ENCODE measurements at regions not wholly inside any gene's neighbourhood (a gene's known extent, or its start where the extent isn't known, plus 50 kb on each side); places are given as distances from the start of the nearest gene placed in this dataset.

- BruUV-seq (replicated peaks), result no TSS peak
- Histone ChIP-seq H3K9me3 (no peaks in the 10 kb centered on the region), H3K4me1 (peaks cover 23% of the 10 kb centered on the region), H3K4me3 (ENCODE audit: low read depth, low read length) (no peak overlapping the region), H3K36me3 (ENCODE audit: control insufficient read depth, insufficient read depth, low read length) (no peaks in the 10 kb centered on the region), H3K27me3 (replicated peaks; ENCODE audit: control insufficient read depth, insufficient read depth, low read length) (no peaks in the 10 kb centered on the region)
- POLR2A ChIA-PET, result no interaction called here
- intact Hi-C loops (cut with micrococcal nuclease; ENCODE audit: unreplicated experiment), result no loop called here
- H3K4me1 Mint-ChIP-seq (ENCODE audit: low read depth, unreplicated experiment), result no peaks in the 10 kb centered on the region
- no peaks in the 10 kb centered on the region for H3K36me3 Mint-ChIP-seq (ENCODE audit: insufficient read depth, unreplicated experiment)
- H3K4me3 Mint-ChIP-seq (ENCODE audit: unreplicated experiment), result no peak overlapping the region
- CTCF ChIA-PET, result no interaction called here
- no peak for TF ChIP-seq CTCF (IDR thresholded peaks at IDR 0.05; ENCODE audit: insufficient read depth in 1 of 2, low read depth in 1 of 2, low read length in 1 of 2, severe bottlenecking in 1 of 2, unreplicated experiment in 1 of 2)
- no peak for DNase-seq
- H3K9me3 Mint-ChIP-seq (ENCODE audit: unreplicated experiment), result no peaks in the 10 kb centered on the region
- H3K27me3 Mint-ChIP-seq (ENCODE audit: insufficient read depth, unreplicated experiment), result peaks cover 4% of the 10 kb centered on the region
- H3K27ac Mint-ChIP-seq (ENCODE audit: unreplicated experiment), result no peak overlapping the region
Measured at GRCh38 chr2:8087480-8087840, 594.4 kb upstream of the ID2 start.

- Histone ChIP-seq H3K9me3 (no peaks in the 10 kb centered on the region), H3K4me1 (peaks cover 23% of the 10 kb centered on the region), H3K4me3 (ENCODE audit: low read depth, low read length) (no peak overlapping the region), H3K27me3 (replicated peaks; ENCODE audit: control insufficient read depth, insufficient read depth, low read length) (no peaks in the 10 kb centered on the region), H3K36me3 (ENCODE audit: control insufficient read depth, insufficient read depth, low read length) (no peaks in the 10 kb centered on the region)
- Mint-ChIP-seq H3K27ac (ENCODE audit: unreplicated experiment) (no peak overlapping the region), H3K27me3 (ENCODE audit: insufficient read depth, unreplicated experiment) (peaks cover 4% of the 10 kb centered on the region), H3K4me3 (ENCODE audit: unreplicated experiment) (no peak overlapping the region), H3K36me3 (ENCODE audit: insufficient read depth, unreplicated experiment) (no peaks in the 10 kb centered on the region), H3K9me3 (ENCODE audit: unreplicated experiment) (no peaks in the 10 kb centered on the region), H3K4me1 (ENCODE audit: low read depth, unreplicated experiment) (no peaks in the 10 kb centered on the region)
- intact Hi-C loops (cut with micrococcal nuclease; ENCODE audit: unreplicated experiment), result no loop called here
- DNase-seq, result no peak
- ChIA-PET CTCF (no interaction called here), POLR2A (no interaction called here)
- BruUV-seq (replicated peaks), result no TSS peak
- TF ChIP-seq CTCF (IDR thresholded peaks at IDR 0.05; ENCODE audit: insufficient read depth in 1 of 2, low read depth in 1 of 2, low read length in 1 of 2, severe bottlenecking in 1 of 2, unreplicated experiment in 1 of 2), result no peak
Measured at GRCh38 chr2:8088810-8089209, 593.0 kb upstream of the ID2 start.

GRCh38 chr2:8089596-8089995 is 592.3 kb upstream of the ID2 start:
- Histone ChIP-seq H3K4me3 (ENCODE audit: low read depth, low read length) (no peak overlapping the region), H3K27me3 (replicated peaks; ENCODE audit: control insufficient read depth, insufficient read depth, low read length) (no peaks in the 10 kb centered on the region), H3K9me3 (no peaks in the 10 kb centered on the region), H3K36me3 (ENCODE audit: control insufficient read depth, insufficient read depth, low read length) (no peaks in the 10 kb centered on the region), H3K4me1 (peaks cover 23% of the 10 kb centered on the region)
- Mint-ChIP-seq H3K4me3 (ENCODE audit: unreplicated experiment) (no peak overlapping the region), H3K9me3 (ENCODE audit: unreplicated experiment) (no peaks in the 10 kb centered on the region), H3K27me3 (ENCODE audit: insufficient read depth, unreplicated experiment) (peaks cover 4% of the 10 kb centered on the region), H3K4me1 (ENCODE audit: low read depth, unreplicated experiment) (no peaks in the 10 kb centered on the region), H3K36me3 (ENCODE audit: insufficient read depth, unreplicated experiment) (no peaks in the 10 kb centered on the region), H3K27ac (ENCODE audit: unreplicated experiment) (no peak overlapping the region)
- DNase-seq, result peak; percentile 22 to 46
- CTCF ChIA-PET, result no interaction called here
- no peak for TF ChIP-seq CTCF (IDR thresholded peaks at IDR 0.05; ENCODE audit: insufficient read depth in 1 of 2, low read depth in 1 of 2, low read length in 1 of 2, severe bottlenecking in 1 of 2, unreplicated experiment in 1 of 2)
- BruUV-seq (replicated peaks), result no TSS peak
- intact Hi-C loops (cut with micrococcal nuclease; ENCODE audit: unreplicated experiment), result no loop called here
- POLR2A ChIA-PET, result no interaction called here

Measured in Caco-2 (cell line).